WTC11 (cell line): ENCODE measurements at regions not wholly inside any gene's neighbourhood (a gene's known extent, or its start where the extent isn't known, plus 50 kb on each side); places are given as distances from the start of the nearest gene placed in this dataset.
"Not testable (repeated sequence)": the region's sequence is repeated elsewhere in the genome, so short reads cannot be mapped to it uniquely, and the experiment has no call there.

Experiments used
- ATAC-seq: fragments of 200-7000 bp; cut with Tn5 transposase; 2 replicates; pipeline ENCODE4 v1.10.0; 2021; ENCODE audit warnings: mild to moderate bottlenecking, moderate library complexity
- CTCF ChIA-PET: fragments of 300-600 bp; sonication (Branson Sonifier 250); formaldehyde crosslinking; loops from one replicate; lab custom pipeline; 2021; ENCODE audit warnings: antibody characterized with exemption; lab: Charles Lee
- POLR2A ChIA-PET: fragments of 350-600 bp; sonication (Branson Sonifier 250); formaldehyde crosslinking; loops from one replicate; lab custom pipeline; 2021; ENCODE audit warnings: antibody characterized with exemption; lab: Charles Lee
- DNase-seq: peaks from one replicate; pipeline ENCODE4 v3.0.0; 2021; ENCODE audit warnings: low spot score
- H3K27ac Mint-ChIP-seq: 2 replicates; pipeline ENCODE4 v1.8.0; 2021; ENCODE audit warnings: mixed read lengths
- H3K27me3 Mint-ChIP-seq: 2 replicates; pipeline ENCODE4 v1.8.0; 2021; ENCODE audit warnings: low read depth, mild to moderate bottlenecking, moderate library complexity, mixed read lengths
- H3K36me3 Mint-ChIP-seq: 2 replicates; pipeline ENCODE4 v1.8.0; 2021; ENCODE audit warnings: mixed read lengths
- H3K4me1 Mint-ChIP-seq: 2 replicates; pipeline ENCODE4 v1.8.0; 2022; ENCODE audit warnings: mixed read lengths
- H3K4me3 Mint-ChIP-seq: 2 replicates; pipeline ENCODE4 v1.8.0; 2021; ENCODE audit warnings: mild to moderate bottlenecking, moderate library complexity, mixed read lengths
- H3K9me3 Mint-ChIP-seq: 2 replicates; pipeline ENCODE4 v1.8.0; 2021; ENCODE audit warnings: mixed read lengths
- AR ChIP-seq: fragments of 250-450 bp; sonication (Bioruptor Pico); IDR thresholded peaks from 2 replicates; pipeline ENCODE4 v1.9.0; 2021; ENCODE audit warnings: mild to moderate bottlenecking
- ARID4B ChIP-seq: sonication (generic); formaldehyde crosslinking; IDR thresholded peaks from 2 replicates; pipeline ENCODE4 v1.8.0; 2023; ENCODE audit warnings: missing genetic modification reagents, mild to moderate bottlenecking, borderline replicate concordance
- CREB1 ChIP-seq: sonication (generic); formaldehyde crosslinking; IDR thresholded peaks from 2 replicates; pipeline ENCODE4 v1.8.0; 2023; ENCODE audit warnings: mild to moderate bottlenecking, missing genetic modification reagents
- E2F1 ChIP-seq: sonication (generic); formaldehyde crosslinking; IDR thresholded peaks from 2 replicates; pipeline ENCODE4 v1.8.0; 2022; ENCODE audit warnings: mild to moderate bottlenecking, missing genetic modification reagents
- ELF4 ChIP-seq: sonication (generic); formaldehyde crosslinking; IDR thresholded peaks from 2 replicates; pipeline ENCODE4 v1.8.1; 2022; ENCODE audit warnings: low read depth, mild to moderate bottlenecking, moderate library complexity, missing genetic modification reagents
- EMX1 ChIP-seq: fragments of 250-450 bp; sonication (Bioruptor Pico); IDR thresholded peaks from 2 replicates; pipeline ENCODE4 v1.8.0; 2021; ENCODE audit warnings: mild to moderate bottlenecking
- ESRRA ChIP-seq: sonication (generic); formaldehyde crosslinking; IDR thresholded peaks from 2 replicates; pipeline ENCODE4 v1.8.1; 2022; ENCODE audit warnings: mild to moderate bottlenecking, missing genetic modification reagents, borderline replicate concordance
- FOXK1 ChIP-seq: sonication (generic); formaldehyde crosslinking; IDR thresholded peaks from 2 replicates; pipeline ENCODE4 v1.8.0; 2022; ENCODE audit warnings: mild to moderate bottlenecking, moderate library complexity, missing genetic modification reagents
- MXD4 ChIP-seq: fragments of 250-450 bp; sonication (Bioruptor Pico); IDR thresholded peaks from 2 replicates; pipeline ENCODE4 v1.8.0; 2021; ENCODE audit warnings: mild to moderate bottlenecking, moderate library complexity, borderline replicate concordance
- NR1H2 ChIP-seq: sonication (generic); formaldehyde crosslinking; IDR thresholded peaks from 2 replicates; pipeline ENCODE4 v1.9.0; 2021; ENCODE audit warnings: mild to moderate bottlenecking, moderate library complexity, missing genetic modification reagents
- NR3C1 ChIP-seq: sonication (generic); formaldehyde crosslinking; conservative IDR thresholded peaks from 2 replicates; pipeline ENCODE4 v1.8.1; 2023; ENCODE audit warnings: low read depth, mild to moderate bottlenecking, missing genetic modification reagents
- PREB ChIP-seq: sonication (generic); formaldehyde crosslinking; IDR thresholded peaks from 2 replicates; pipeline ENCODE4 v1.8.1; 2022; ENCODE audit warnings: mild to moderate bottlenecking, missing genetic modification reagents, moderate library complexity, borderline replicate concordance
- SP1 ChIP-seq: sonication (generic); formaldehyde crosslinking; conservative IDR thresholded peaks from 2 replicates; pipeline ENCODE4 v1.8.1; 2022; ENCODE audit warnings: missing genetic modification reagents
- ZMAT4 ChIP-seq: fragments of 250-450 bp; sonication (Bioruptor Pico); IDR thresholded peaks from 2 replicates; pipeline ENCODE4 v1.9.0; 2021; ENCODE audit warnings: mild to moderate bottlenecking
- ZNF232 ChIP-seq: sonication (generic); formaldehyde crosslinking; IDR thresholded peaks from 2 replicates; pipeline ENCODE4 v1.8.0; 2022; ENCODE audit warnings: mild to moderate bottlenecking, missing genetic modification reagents
- ZNF512 ChIP-seq: sonication (generic); formaldehyde crosslinking; IDR thresholded peaks from 2 replicates; pipeline ENCODE4 v1.8.1; 2022; ENCODE audit warnings: missing genetic modification reagents, borderline replicate concordance
- ZSCAN18 ChIP-seq: fragments of 250-450 bp; sonication (Bioruptor Pico); IDR thresholded peaks from 2 replicates; pipeline ENCODE4 v2.1.2; 2022; ENCODE audit warnings: mild to moderate bottlenecking, moderate library complexity

- TF ChIP-seq SP1 (no peak), PREB (no peak)
Measured at GRCh38 chr2:90077948-90078347, 1386.5 kb downstream of the RPIA start (continued).

- Mint-ChIP-seq H3K9me3 (peaks cover 51% of the 10 kb centered on the region), H3K4me3 (no peak overlapping the region), H3K27me3 (peaks cover 3% of the 10 kb centered on the region), H3K4me1 (peaks cover 8% of the 10 kb centered on the region), H3K27ac (no peak overlapping the region), H3K36me3 (peaks cover 60% of the 10 kb centered on the region)
- TF ChIP-seq AR (CRISPR knock-in tag) (no peak), ARID4B (CRISPR knock-in tag) (no peak), NR1H2 (CRISPR knock-in tag) (no peak), ZMAT4 (CRISPR knock-in tag) (no peak), ZNF512 (CRISPR knock-in tag) (no peak), CREB1 (CRISPR knock-in tag) (no peak), E2F1 (CRISPR knock-in tag) (no peak), ELF4 (no peak), FOXK1 (CRISPR knock-in tag) (no peak), NR3C1 (CRISPR knock-in tag) (no peak), ZNF232 (CRISPR knock-in tag) (no peak), EMX1 (no peak), MXD4 (CRISPR knock-in tag) (no peak), ZSCAN18 (no peak), ESRRA (CRISPR knock-in tag) (no peak), PREB (no peak)
- CTCF ChIA-PET, result interaction anchor here (1.7 kb wide), 1 partner anchor 10 kb away, joined by 6 read pairs; no protein-coding TSS in a partner anchor
- DNase-seq (no peak), ATAC-seq (no peak)
- POLR2A ChIA-PET, result no interaction called here
Measured at GRCh38 chr2:90079374-90079773, 1387.9 kb downstream of the RPIA start.

- H3K4me3 Mint-ChIP-seq, H3K9me3 Mint-ChIP-seq, H3K27me3 Mint-ChIP-seq, H3K4me1 Mint-ChIP-seq, H3K36me3 Mint-ChIP-seq, DNase-seq, H3K27ac Mint-ChIP-seq, POLR2A ChIA-PET, CTCF ChIA-PET: not testable (repeated sequence)
- peak; percentile 71 for ATAC-seq
Measured at GRCh38 chr2:90087792-90088191, 1396.3 kb downstream of the RPIA start.
